ENCODE measurements at regions not wholly inside any gene's neighbourhood (a gene's known extent, or its start where the extent isn't known, plus 50 kb on each side); places are given as distances from the start of the nearest gene placed in this dataset.

- TF ChIP-seq, protein P1, sequence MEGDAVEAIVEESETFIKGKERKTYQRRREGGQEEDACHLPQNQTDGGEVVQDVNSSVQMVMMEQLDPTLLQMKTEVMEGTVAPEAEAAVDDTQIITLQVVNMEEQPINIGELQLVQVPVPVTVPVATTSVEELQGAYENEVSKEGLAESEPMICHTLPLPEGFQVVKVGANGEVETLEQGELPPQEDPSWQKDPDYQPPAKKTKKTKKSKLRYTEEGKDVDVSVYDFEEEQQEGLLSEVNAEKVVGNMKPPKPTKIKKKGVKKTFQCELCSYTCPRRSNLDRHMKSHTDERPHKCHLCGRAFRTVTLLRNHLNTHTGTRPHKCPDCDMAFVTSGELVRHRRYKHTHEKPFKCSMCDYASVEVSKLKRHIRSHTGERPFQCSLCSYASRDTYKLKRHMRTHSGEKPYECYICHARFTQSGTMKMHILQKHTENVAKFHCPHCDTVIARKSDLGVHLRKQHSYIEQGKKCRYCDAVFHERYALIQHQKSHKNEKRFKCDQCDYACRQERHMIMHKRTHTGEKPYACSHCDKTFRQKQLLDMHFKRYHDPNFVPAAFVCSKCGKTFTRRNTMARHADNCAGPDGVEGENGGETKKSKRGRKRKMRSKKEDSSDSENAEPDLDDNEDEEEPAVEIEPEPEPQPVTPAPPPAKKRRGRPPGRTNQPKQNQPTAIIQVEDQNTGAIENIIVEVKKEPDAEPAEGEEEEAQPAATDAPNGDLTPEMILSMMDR (IDR thresholded peaks at IDR 0.05; ENCODE audit: low read depth, low read length, poor library complexity, severe bottlenecking) = no peak
- TF ChIP-seq EZH2phosphoT487 (IDR thresholded peaks at IDR 0.05; ENCODE audit: borderline replicate concordance, low read length) = no peak
These were observed 72.1 kb downstream of the COPS8 start for GRCh38 chr2:237157780-237158102.
